HK-2 (cell line): ENCODE measurements at regions not wholly inside any gene's neighbourhood (a gene's known extent, or its start where the extent isn't known, plus 50 kb on each side); places are given as distances from the start of the nearest gene placed in this dataset.

Experiments used
- DNase-seq: peaks from one replicate; pipeline ENCODE4 v3.0.0-alpha.2; 2018; ENCODE audit not compliant: unreplicated experiment

- no peak for DNase-seq
These were observed 105.0 kb upstream of the PPP2R2D start for GRCh38 chr10:131795761-131796160.

GRCh38 chr10:131797626-131798025, 103.2 kb upstream of the PPP2R2D start:
- DNase-seq, result no peak

GRCh38 chr10:131799429-131799828, 101.4 kb upstream of the PPP2R2D start:
- no peak for DNase-seq

GRCh38 chr10:131802156-131802915, 98.5 kb upstream of the PPP2R2D start:
- no peak for DNase-seq

- no peak for DNase-seq
These were observed 97.8 kb upstream of the PPP2R2D start for GRCh38 chr10:131802996-131803395.

GRCh38 chr10:131803860-131804425, 96.9 kb upstream of the PPP2R2D start:
- DNase-seq, result no peak

GRCh38 chr10:131804551-131805295, 96.1 kb upstream of the PPP2R2D start:
- no peak for DNase-seq

- DNase-seq, result no peak
These were observed 95.1 kb upstream of the PPP2R2D start for GRCh38 chr10:131805696-131806095.

- DNase-seq, result no peak
These were observed 94.7 kb upstream of the PPP2R2D start for GRCh38 chr10:131806146-131806545.

- no peak for DNase-seq
These were observed 94.0 kb upstream of the PPP2R2D start for GRCh38 chr10:131806646-131807317.

GRCh38 chr10:131808370-131808930, 92.4 kb upstream of the PPP2R2D start:
- no peak for DNase-seq

- DNase-seq, result no peak
These were observed 90.6 kb upstream of the PPP2R2D start for GRCh38 chr10:131810036-131810804.

- no peak for DNase-seq
These were observed 89.8 kb upstream of the PPP2R2D start for GRCh38 chr10:131810805-131811629.

- DNase-seq, result no peak
These were observed 89.0 kb upstream of the PPP2R2D start for GRCh38 chr10:131811630-131812403.

- DNase-seq, result no peak
These were observed 87.8 kb upstream of the PPP2R2D start for GRCh38 chr10:131812736-131813604.

GRCh38 chr10:131814567-131815265, 86.1 kb upstream of the PPP2R2D start:
- DNase-seq, result no peak

- DNase-seq, result no peak
These were observed 85.3 kb upstream of the PPP2R2D start for GRCh38 chr10:131815266-131816156.
